Stimulated activated CD4-positive, alpha-beta T cell treated with anti-CD3 and anti-CD28 coated beads, TNF-alpha, amount 100 ng/mL, for 48 hours (primary cell): ENCODE measurements at regions not wholly inside any gene's neighbourhood (a gene's known extent, or its start where the extent isn't known, plus 50 kb on each side); places are given as distances from the start of the nearest gene placed in this dataset.

Experiments
- DNase-seq, 3 donors: peaks; one replicate each; pipeline ENCODE4 v3.0.0-alpha.2; 2020; ENCODE audit warnings: low read depth in 3 of 3

DNA sequence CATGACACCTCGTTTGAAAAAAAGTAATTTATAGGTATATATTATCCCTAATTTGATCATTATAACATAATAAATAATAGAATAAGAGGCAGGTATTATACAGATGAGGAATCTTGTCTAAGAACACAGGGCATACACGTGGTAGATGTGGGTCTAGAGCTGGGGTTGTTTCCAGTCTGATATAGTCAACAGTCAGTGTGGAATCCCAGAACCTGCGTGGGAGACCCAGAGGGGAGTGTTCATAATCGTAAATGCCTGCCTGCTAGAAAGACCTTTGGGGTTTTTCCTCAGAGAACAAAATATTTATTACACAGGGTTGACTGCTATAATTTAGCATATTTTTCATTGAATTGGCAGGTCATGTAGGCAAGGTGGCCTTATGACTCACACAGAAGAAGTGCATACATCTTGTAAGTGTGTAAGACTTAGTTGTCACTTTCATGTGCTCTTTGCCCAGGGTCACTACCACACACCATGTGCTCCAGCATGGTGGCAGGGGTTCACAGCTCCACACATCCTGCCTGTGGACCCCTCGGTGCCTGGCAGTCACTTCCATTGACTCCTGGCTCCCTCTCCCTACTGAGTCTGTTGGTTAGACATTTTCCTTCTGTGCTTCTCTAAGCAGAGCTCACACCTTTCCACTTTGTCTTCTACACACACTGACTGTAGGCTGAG lies 94.9 kb upstream of the IKZF1 start:
- no peak for DNase-seq

DNA sequence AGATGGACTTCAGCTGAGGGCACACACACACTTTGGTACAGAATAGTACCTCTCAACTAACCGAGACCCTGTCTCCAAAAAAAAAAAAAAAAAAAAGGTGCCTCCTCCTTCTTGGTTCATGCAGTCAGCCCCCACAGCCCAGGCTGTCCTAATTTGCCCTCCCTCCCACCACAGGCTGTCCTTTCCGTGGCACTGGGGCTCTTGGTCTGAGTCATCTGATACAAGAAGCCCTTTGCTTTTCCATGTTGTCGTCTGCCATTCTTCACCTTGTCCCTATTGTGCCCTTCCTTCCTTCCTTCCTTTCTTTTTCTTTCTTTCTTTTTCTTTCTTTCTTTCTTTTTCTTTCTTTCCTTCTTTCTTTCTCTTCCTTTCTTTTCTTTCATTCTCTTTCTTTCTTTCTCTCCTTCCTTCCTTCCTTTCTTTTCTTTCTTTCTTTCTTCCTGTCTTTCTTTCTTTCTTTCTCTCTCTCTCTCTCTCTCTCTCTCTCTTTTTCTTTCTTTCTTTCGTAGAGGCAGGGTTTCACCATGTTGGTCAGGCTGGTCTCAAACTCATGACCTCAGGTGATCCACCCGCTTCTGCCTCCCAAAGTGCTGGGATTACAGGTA lies 96.0 kb upstream of the IKZF1 start:
- no peak for DNase-seq

DNA sequence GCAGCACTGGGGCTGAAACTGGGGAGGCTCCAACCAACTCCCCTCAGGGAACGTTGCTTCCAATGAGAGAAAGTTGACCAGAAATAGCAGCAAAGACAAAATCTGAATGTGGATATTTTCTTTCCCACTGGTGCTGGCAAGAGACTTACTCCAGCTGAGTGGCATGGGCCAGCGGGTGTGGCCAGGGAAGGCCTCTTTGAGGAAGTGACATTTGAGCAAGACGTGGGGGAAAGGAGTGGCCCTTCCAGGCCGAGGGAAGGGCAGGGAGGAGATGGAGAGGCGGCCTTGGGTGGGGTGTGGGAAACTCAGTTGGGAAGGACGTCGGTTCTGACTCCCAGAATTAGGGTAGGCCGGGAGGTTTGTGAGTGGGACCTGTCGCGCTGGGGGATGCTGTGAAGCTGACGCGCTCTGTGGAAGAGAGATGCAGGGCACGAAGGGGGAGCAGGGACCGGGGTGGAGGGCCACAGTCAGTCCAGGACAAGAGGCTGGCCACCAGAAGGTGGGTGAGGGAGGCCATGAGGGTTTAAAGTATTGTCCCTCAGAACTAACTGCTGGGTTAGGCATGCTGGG lies 96.7 kb upstream of the IKZF1 start:
- DNase-seq: no peak

DNA sequence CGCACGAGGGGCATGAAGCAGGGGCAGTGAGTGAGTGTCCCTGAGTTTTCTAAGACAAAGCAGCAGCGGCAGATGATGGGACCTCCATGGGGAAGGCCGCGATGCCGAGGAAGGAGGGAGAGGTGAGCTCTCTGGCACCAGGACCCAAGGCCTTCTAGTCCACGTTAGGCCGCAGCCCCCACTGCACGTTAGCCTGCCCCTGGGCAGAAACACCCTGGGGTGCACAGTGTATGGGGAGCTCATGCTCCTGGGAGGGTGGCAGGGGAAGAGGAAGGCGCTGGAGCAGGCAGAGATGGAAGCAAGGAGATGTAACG lies 97.3 kb upstream of the IKZF1 start:
- DNase-seq: no peak

DNA sequence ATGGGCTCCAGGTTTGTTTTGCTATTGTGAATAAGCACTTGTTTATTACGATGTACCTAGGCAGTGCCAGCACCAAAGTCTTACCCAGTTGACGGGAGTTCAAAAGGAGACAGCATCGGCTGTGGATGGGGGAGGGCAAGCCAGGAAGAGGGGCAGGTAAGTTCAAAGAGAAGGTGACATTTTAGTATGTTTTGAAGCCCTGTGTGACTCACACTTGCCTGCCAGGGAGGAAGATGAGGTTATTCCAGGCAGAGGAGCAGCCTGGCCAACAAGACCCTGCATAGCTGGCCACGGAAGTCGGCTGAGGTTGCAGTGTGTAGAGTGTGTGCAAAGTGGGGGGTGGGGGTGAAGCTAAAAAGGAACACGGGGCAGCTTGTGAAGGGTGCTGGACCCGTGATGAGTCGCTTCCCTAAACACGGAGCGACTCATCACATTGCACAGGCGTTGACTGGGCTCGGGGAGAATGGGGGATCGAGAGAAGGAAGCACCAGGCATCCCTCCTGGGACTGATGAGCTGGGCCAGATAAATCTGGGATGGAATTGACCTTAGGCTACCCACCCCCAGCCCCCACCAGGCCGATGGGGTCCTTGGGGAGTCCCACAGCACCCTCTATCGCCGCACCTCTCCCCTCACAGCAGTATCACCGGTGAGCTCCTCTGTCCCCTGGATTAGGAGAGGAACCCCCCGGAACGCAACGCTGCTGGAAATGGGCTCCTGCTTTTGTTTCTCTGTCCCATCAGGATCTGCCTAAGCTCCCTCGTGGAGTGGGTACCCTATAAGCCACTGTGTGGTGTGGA lies 97.9 kb upstream of the IKZF1 start:
- peak in 2 of 3 donors; percentile 58 to 69 for DNase-seq

DNA sequence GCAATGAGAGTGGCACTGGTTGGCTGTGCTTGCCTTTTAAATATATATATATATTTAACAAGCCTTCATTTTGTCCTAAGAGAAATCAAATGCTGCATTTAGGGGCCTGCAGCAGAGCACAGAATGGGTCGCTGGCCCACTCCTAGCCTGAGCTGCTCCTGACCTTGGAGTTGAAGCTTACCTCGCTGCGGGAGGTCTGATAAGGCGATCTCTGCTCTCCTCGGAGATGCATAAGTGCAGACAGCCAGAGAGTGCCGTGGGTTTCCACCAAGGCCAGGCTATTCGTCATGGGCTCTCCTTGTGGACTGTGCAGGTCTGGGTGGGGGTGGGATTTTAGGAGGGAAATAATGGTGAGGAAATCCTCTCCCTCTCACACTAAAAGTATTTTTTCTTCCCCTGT lies 99.5 kb upstream of the IKZF1 start:
- no peak for DNase-seq

DNA sequence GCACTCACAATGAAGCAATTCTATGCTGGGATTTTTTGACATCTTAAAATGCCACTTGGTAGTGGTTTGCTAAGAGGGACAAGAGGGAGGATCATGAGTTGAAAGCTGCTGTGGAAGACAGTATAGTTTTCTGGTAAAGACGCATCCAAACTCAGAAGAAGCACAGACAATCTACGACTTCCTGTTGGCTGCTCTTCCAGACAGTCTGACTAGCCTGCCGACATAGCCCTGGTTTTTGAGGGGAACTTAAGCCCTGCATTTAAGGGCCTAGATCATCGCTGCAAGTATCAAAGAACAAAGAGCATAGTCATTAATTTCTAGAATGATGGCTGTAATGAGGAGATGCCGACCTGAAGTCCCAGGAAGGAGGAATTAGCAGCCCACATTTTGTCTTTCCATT lies 99.9 kb upstream of the IKZF1 start:
- no peak for DNase-seq

DNA sequence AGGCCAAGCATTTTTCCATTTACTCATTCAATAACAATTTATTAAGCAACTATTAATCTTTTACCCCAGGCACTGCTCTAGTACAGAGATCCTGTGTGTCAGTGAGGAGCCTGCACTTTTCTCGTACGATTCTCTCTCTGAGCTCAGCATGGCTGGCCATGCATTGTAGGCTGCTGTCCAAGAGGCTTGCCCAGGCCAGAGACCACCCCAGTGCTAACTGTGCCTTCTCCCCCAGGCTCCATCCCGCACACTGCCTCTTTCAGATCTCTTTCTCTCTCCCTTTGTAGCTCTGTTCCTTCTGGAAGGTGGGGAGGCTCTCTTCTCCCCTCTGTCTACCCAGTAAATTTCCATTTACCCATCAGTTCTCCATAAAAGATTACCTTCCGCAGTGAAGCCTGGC lies 101.0 kb upstream of the IKZF1 start:
- no peak for DNase-seq

DNA sequence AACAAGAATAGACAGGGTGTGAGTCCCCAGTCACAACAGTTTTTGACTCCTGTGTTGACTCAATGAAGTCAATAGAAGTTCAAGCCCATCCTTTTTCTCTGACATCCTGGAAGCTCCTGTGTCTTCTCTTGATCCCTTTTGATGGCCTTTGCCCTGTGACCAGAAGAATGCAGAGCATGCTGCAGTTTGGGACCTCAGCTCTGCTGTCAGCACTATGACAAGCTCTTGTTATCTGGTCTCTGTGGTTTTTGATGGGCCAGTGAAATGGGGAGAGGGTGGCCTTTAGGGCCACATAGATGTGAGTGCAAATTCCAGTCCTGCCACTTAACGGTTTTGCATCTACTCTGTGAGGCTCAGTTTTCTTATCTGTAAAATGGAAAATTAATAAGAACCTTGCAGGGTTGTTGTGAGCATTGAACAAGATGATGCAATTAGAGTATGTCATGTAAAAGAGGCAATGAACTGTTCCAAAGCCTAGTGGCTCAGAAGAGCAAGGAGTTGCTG lies 102.4 kb upstream of the IKZF1 start:
- DNase-seq: no peak

DNA sequence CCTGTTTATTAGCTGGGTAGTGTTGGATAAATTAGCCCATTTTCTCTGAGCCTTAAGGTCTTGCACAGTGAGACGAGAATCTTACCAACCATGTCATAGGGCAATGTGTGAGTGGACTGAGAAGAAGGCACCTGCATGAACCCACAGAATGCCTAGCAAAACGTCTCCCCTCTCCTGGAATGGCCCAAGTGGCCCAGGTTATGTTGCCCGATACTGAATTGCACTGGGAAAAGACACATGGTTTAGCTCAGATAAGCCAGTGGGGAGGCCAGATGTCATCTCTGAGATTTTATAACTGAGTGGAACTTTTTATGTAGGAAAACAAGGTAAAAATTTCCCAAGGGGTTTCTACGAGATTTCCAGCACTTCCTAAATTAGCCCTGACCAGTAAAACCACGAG lies 104.7 kb upstream of the IKZF1 start:
- DNase-seq: no peak

DNA sequence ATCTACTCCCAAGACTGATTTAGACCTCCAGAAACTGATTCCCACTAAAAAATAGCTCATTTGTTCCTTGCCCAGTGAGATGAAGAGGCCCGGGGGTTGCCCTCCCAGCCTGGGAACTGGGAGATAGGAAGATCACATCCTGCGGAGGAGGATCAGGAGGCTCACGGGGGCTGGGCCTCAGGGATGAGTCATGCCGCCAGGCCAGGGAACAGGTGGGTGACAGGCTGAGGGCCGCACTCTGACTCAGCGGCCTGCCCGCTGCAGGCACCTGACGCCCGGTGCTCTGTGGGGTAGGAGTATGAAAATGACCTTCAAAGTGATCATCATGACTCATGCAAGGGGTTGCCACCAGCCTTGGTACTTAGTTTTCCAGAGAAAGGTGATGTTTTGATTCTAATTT lies 104.5 kb upstream of the ZPBP start:
- peak; percentile 43 to 81 (median 70) for DNase-seq

DNA sequence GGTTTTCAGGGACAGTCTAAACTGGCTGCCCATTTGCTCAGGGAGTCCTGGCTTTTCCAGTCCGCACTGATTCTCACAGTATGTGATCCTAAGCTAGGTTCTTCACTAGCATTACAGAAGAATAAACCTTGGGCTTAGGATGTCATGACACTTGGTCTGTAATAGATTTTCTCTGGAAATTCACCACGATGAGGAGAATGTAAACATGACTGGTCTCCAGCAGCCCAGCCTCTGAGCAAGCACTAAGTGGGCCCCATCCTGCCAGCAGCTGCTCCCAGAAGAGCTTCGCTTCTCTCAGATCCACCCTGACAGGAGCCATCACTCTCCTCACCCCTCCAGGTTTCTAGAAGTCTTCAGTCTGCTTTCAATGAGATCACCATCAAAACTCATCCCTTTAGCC lies 103.7 kb upstream of the ZPBP start:
- no peak for DNase-seq

DNA sequence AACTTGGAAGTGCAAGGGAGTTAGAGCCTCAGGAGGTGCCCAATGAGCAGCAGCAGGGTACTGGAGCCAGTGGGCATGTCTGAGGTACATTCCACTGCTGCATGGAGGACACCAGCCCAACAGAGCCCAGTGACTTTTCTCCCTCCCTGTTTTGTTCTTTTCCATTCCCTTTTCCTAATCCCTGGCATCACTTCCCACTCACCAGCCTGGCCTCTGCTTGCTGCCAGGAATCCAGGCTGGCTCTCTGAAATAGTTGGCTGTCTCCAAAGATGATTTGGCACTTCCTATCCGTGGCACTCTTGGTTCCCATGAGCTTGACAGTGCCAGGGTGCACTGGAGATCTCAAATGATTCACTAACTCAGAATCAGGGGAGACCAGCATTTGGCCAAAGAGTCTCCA lies 97.7 kb upstream of the ZPBP start:
- no peak for DNase-seq

DNA sequence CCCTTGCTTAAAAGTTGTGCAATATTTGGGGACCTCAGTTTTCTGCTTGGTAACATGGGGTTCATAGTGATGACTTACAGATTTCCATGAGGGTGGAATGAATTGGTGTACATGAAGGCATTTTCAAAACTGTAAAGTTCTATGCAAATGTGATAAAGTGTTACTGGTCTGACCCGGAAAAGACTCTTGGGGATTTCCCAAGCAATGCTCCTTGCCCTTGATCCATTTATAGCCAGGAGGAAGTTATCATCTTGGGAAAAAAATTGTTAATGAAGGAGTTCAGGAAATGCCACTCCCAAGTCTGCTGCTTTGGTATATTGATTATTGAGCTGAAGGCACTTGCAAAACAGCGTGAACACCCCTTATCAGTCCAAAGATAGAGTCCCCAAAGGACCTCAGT lies 96.3 kb upstream of the ZPBP start:
- no peak for DNase-seq

DNA sequence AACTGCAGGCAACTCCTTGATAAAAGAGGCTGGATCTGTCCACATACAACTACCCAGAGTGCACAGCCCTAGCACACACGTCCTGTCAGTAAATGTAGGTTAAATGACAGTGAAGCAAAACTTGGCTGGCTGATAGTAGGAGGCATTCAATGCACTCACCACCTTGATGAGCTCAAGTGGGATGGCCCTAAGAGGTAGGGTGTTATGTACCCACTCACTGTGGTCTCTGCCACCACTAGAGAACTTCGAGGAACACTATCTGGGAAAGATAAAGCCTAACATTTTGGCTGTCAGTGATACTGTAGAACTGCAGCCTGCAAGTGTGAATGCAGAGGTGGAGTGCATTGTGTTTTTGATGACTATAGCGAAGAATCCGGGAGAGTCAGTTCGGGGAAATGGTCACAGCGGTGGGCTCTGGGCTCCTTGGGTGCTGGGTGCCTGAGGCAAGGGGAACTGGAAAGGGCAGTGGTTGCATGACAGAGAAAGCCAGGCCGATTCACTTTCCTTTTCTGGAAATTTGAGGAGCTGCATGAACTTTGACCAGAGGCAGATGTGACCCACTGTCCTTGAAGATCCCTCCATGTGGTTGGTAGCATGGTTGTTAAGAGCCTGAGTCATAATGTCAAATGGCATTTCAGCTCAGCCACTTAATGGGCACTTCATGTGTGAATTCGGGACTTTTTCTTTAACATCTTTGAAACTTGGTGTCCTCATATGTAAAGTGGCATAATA lies 93.1 kb upstream of the ZPBP start:
- DNase-seq: no peak

DNA sequence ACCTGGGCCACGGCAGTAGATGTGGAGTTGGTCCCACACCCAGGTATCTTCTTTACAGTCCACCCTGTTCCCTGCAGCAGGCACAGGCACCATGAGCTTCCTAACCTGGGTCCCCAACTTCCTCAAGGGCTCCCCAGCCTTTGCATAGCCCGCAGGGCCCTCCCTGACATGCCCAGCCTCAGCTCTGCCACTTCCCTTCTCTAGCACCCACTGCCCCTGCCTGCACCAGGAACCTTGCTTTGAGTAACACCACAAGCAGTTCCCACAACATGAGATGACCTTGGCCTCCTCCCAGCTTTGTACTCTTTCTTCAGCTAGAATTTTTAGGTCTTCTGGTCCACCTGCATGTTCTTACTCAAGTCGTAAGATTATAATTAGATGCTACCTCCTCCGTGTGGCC lies 92.2 kb upstream of the ZPBP start:
- DNase-seq: no peak

DNA sequence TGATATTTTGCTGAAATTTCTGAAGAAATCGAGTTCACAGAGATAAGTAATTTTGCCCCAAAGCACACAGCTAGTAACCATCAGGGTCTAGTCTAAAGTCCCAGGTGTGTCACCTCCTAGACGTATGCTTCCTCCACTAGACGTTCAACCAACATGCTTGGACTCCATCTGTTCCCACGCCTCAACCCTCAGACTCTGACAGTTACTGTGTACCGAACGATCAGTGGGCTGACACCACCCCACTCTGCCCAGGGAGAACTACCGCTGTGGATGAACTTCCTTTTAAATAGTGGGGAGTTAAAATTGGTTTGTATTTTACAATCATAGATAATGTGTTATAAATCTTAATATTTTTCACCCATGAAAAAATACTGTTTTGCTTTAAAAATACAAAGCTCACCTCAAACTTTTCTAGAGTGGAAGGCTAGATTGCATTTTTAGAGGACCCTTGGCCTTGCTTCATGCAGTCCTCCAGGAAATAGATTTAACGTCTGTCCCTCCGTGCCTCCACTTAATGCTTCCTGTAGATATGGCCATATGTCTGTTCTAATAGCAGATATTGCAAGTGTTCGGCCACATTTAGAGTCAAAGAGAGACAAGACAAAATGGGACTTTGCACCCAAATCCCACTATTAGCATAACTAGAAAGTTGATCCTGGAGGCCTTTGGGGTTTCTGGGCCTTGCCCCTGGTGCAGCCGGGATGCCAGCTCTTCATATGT lies 91.4 kb upstream of the ZPBP start:
- no peak for DNase-seq

DNA sequence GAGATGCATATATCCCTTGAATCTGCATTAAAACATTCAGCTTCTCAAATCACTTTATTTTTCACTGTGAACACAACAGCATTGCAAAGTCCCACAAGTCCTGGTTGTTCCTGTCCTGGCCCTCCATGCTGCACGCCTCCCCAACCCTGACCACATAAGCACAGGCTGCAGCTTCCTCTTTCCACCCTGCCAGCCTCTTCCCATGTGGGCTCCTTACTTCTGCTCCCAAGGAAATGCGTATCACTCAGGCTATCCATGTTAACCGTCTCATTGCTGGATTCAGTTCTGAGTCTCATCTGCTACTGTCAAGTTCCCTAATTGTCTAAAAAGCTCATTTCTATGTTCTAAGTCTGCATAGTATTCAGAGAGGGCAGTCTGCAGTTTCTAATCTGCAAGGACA lies 89.7 kb upstream of the ZPBP start:
- DNase-seq: no peak

DNA sequence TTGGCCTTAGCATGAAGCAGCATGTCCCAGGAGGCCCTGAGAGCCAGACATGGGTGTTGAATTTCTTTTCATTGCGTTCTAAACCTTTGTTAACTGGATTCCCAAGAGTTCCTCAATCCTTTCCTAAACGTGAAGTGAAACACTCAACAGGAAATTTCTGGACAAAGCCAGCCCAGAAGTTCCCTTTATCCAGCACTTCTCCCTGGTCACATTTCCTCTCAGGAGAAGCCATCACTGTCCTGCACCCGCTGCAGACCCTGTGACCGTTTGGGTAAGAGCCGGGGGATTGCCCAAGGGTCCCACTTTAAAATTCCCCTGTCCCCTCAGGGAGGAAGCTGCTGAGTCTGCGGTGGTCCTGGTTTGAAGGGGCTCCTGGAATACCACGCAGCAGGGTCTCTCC lies 88.0 kb upstream of the ZPBP start:
- DNase-seq: no peak

DNA sequence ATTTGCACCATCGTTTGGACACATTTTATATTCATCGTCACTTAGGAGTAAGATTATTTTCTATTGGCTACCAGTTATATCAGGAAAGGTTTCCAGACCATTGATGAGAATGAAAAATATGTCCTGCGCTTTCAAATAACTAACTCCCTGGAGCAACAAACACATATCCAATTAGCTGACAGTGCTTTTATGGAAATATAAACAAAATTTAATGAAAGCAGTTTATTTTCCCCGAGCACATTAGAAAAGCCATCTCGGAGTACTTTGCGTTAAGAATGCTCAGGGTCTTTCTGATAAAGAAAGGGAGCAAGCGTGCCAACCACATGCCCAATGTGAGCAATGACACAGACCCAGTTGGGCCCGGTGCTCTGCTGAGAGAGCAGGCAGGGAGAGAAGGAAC lies 85.1 kb upstream of the ZPBP start:
- DNase-seq: no peak

DNA sequence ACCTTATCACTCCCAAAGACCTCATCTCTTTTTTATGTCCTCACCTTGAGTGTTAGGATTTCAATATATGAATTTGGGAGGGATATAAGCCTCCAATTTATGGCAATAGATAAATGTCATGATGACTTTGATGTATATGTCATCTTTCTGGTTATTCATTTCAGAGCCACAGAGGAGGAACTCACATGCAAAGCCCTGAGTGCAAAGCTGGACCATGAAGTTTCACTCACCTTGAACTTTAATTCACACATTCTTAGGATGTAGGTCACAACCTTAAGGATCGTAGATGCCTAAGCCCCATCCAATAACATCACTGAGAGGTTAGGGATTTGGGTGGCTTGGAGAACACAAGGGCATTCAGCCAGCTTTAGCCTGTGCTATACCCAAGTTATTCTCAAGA lies 81.9 kb upstream of the ZPBP start:
- no peak for DNase-seq
